IMR-90 (cell line): ENCODE measurements at regions not wholly inside any gene's neighbourhood (a gene's known extent, or its start where the extent isn't known, plus 50 kb on each side); places are given as distances from the start of the nearest gene placed in this dataset.

Experiments used
- ATAC-seq: fragments of 200-7000 bp; cut with Tn5 transposase; 2 replicates; pipeline ENCODE4 v1.9.1; 2020; ENCODE audit warnings: low read depth, mild to moderate bottlenecking, moderate library complexity
- BruUV-seq: library from RNA; stranded (reverse); fragments of 400-500 nt; replicated peaks from 2 replicates; lab custom pipeline; 2021; lab: Mats Ljungman, UMichigan
- CTCF ChIA-PET: fragments of 300-600 bp; formaldehyde crosslinking; extraction: SDS; loops from one replicate; lab custom pipeline; 2021; ENCODE audit warnings: antibody characterized with exemption; lab: Yijun Ruan, JAX
- POLR2A ChIA-PET: fragments of 300-600 bp; sonication (Branson Sonifier 250); formaldehyde crosslinking; loops from one replicate; lab custom pipeline; 2022; ENCODE audit warnings: antibody characterized with exemption; ENCODE audit not compliant: unreplicated experiment; lab: Charles Lee
- DNase-seq: peaks from one replicate; pipeline ENCODE4 v3.0.0; 2013
- H2AFZ ChIP-seq: replicated peaks from 2 replicates; pipeline ENCODE3; 2013; ENCODE audit warnings: low read length, mild to moderate bottlenecking; ENCODE audit not compliant: poor library complexity
- H2AK5ac ChIP-seq: 2 replicates; pipeline ENCODE4 v1.6.1; 2013; ENCODE audit warnings: low read depth, low read length, inconsistent platforms
- H2AK9ac ChIP-seq: replicated peaks from 2 replicates; pipeline ENCODE3; 2013; ENCODE audit warnings: mild to moderate bottlenecking, low read depth, low read length, moderate library complexity; ENCODE audit not compliant: poor library complexity
- H2BK120ac ChIP-seq: 2 replicates; pipeline ENCODE4 v1.6.1; 2013; ENCODE audit warnings: low read depth, low read length, inconsistent platforms
- H2BK15ac ChIP-seq: 3 replicates; pipeline ENCODE4 v1.6.1; 2013; ENCODE audit warnings: low read depth, low read length, inconsistent platforms
- H2BK20ac ChIP-seq: 2 replicates; pipeline ENCODE4 v1.6.1; 2013; ENCODE audit warnings: low read depth, mild to moderate bottlenecking, inconsistent platforms, low read length, moderate library complexity
- H2BK5ac ChIP-seq: 2 replicates; pipeline ENCODE4 v1.6.1; 2013; ENCODE audit warnings: mild to moderate bottlenecking, low read depth, low read length, inconsistent platforms; ENCODE audit not compliant: poor library complexity, severe bottlenecking
- H3K14ac ChIP-seq: replicated peaks from 2 replicates; pipeline ENCODE4 v1.6.1; 2013; ENCODE audit warnings: low read depth, low read length, inconsistent platforms
- H3K18ac ChIP-seq: 2 replicates; pipeline ENCODE4 v1.6.1; 2013; ENCODE audit warnings: low read depth, low read length, control low read depth
- H3K23ac ChIP-seq: 2 replicates; pipeline ENCODE4 v1.6.1; 2013; ENCODE audit warnings: low read depth, low read length, inconsistent platforms
- H3K27ac ChIP-seq: 2 replicates; pipeline ENCODE4 v1.5.1; 2013; ENCODE audit warnings: mild to moderate bottlenecking, control low read depth, low read length; ENCODE audit not compliant: insufficient read depth
- H3K27me3 ChIP-seq: 2 replicates; pipeline ENCODE4 v1.6.1; 2013; ENCODE audit warnings: low read length; ENCODE audit not compliant: control insufficient read depth, insufficient read depth
- H3K36me3 ChIP-seq: 2 replicates; pipeline ENCODE4 v1.6.1; 2013; ENCODE audit warnings: low read length, mixed read lengths; ENCODE audit not compliant: control insufficient read depth, insufficient read depth
- H3K4ac ChIP-seq: 2 replicates; pipeline ENCODE4 v1.6.1; 2013; ENCODE audit warnings: low read depth, low read length, inconsistent platforms
- H3K4me1 ChIP-seq: 2 replicates; pipeline ENCODE4 v1.6.1; 2013; ENCODE audit warnings: low read length, mixed read lengths; ENCODE audit not compliant: control insufficient read depth, insufficient read depth
- H3K4me2 ChIP-seq: 2 replicates; pipeline ENCODE4 v1.6.1; 2013; ENCODE audit warnings: low read depth, mild to moderate bottlenecking, control low read depth, low read length, moderate library complexity
- H3K4me3 ChIP-seq: 2 replicates; pipeline ENCODE4 v1.5.1; 2013; ENCODE audit warnings: low read depth, mild to moderate bottlenecking, control low read depth, low read length, moderate library complexity; ENCODE audit not compliant: insufficient read depth
- H3K56ac ChIP-seq: 2 replicates; pipeline ENCODE4 v1.6.1; 2013; ENCODE audit warnings: low read length, inconsistent platforms; ENCODE audit not compliant: insufficient read depth; ENCODE audit errors: extremely low read depth
- H3K79me1 ChIP-seq, 2 experiments: 2 replicates each; pipeline ENCODE4 v1.6.1; 2013; ENCODE audit warnings: low read length in 2 of 2, inconsistent platforms in 1 of 2, low read depth in 1 of 2
- H3K9ac ChIP-seq: 2 replicates; pipeline ENCODE4 v1.6.1; 2013; ENCODE audit warnings: low read depth, low read length, control low read depth
- H3K9me1 ChIP-seq: 2 replicates; pipeline ENCODE4 v1.6.1; 2013; ENCODE audit warnings: low read length, inconsistent platforms; ENCODE audit not compliant: insufficient read depth
- H3K9me3 ChIP-seq: 2 replicates; pipeline ENCODE4 v1.6.1; 2013; ENCODE audit warnings: low read length; ENCODE audit not compliant: control insufficient read depth, insufficient read depth
- H4K20me1 ChIP-seq: 2 replicates; pipeline ENCODE4 v1.6.1; 2013; ENCODE audit warnings: low read length, inconsistent platforms; ENCODE audit not compliant: insufficient read depth
- H4K5ac ChIP-seq: 2 replicates; pipeline ENCODE4 v1.6.1; 2013; ENCODE audit warnings: mild to moderate bottlenecking, low read depth, low read length, control low read depth
- H4K8ac ChIP-seq, 2 experiments: 2 replicates each; pipeline ENCODE4 v1.6.1; 2013; ENCODE audit warnings: low read depth in 2 of 2, low read length in 2 of 2, control low read depth in 1 of 2, inconsistent platforms in 1 of 2
- H4K91ac ChIP-seq: 2 replicates; pipeline ENCODE4 v1.6.1; 2013; ENCODE audit warnings: low read depth, low read length, inconsistent platforms; ENCODE audit not compliant: insufficient read depth
- BHLHE40 ChIP-seq: fragments of 150-350 bp; IDR thresholded peaks from 2 replicates; pipeline ENCODE4 v1.6.1; 2016; ENCODE audit warnings: mild to moderate bottlenecking, low read depth, low read length
- CEBPB ChIP-seq: IDR thresholded peaks from 2 replicates; pipeline ENCODE4 v1.6.1; 2012; ENCODE audit warnings: low read depth, low read length, improper control_type of control experiment
- CHD1 ChIP-seq: IDR thresholded peaks from 2 replicates; pipeline ENCODE4 v1.6.1; 2012; ENCODE audit warnings: low read depth, low read length, improper control_type of control experiment
- CTCF ChIP-seq: conservative IDR thresholded peaks from 2 replicates; pipeline ENCODE4 v1.5.1; 2012; ENCODE audit warnings: mild to moderate bottlenecking, low read depth, low read length, improper control_type of control experiment
- FOS ChIP-seq: fragments of 150-350 bp; IDR thresholded peaks from 2 replicates; pipeline ENCODE4 v1.6.1; 2016; ENCODE audit warnings: low read depth, low read length
- MAFK ChIP-seq: IDR thresholded peaks from 2 replicates; pipeline ENCODE4 v1.6.1; 2012; ENCODE audit warnings: low read depth, low read length, improper control_type of control experiment
- MAZ ChIP-seq: IDR thresholded peaks from 2 replicates; pipeline ENCODE4 v1.6.1; 2012; ENCODE audit warnings: low read depth, mild to moderate bottlenecking, low read length, improper control_type of control experiment, moderate library complexity, borderline replicate concordance
- MXI1 ChIP-seq: IDR thresholded peaks from 2 replicates; pipeline ENCODE4 v1.6.1; 2012; ENCODE audit warnings: low read depth, mild to moderate bottlenecking, low read length, moderate library complexity, borderline replicate concordance
- NFE2L2 ChIP-seq: fragments of 150-350 bp; IDR thresholded peaks from 2 replicates; pipeline ENCODE4 v1.6.1; 2016; ENCODE audit warnings: low read depth, mild to moderate bottlenecking, low read length
- POLR2A ChIP-seq: IDR thresholded peaks from 2 replicates; pipeline ENCODE4 v1.6.1; 2012; ENCODE audit warnings: mild to moderate bottlenecking, low read depth, low read length
- RCOR1 ChIP-seq: IDR thresholded peaks from 2 replicates; pipeline ENCODE4 v1.6.1; 2012; ENCODE audit warnings: mild to moderate bottlenecking, low read length, improper control_type of control experiment; ENCODE audit not compliant: insufficient replicate concordance
- whole genome bisulfite sequencing, 2 experiments: methylation state at CpG; one replicate each; pipeline versions ENCODE4 v1.1.5 to v1.1.7; 2013; ENCODE audit warnings: missing lambda C conversion rate in 2 of 2; ENCODE audit not compliant: insufficient read length in 1 of 2; ENCODE audit errors: extremely low coverage in 2 of 2; 5-methylcytosine and 5-hydroxymethylcytosine counted together
- dilution Hi-C: fragments of 300-500 bp; cut with HindIII; formaldehyde crosslinking; loops from one replicate; pipeline ENCODE4 v1.14.3; 2018; ENCODE audit warnings: low sequenced_read_pairs; ENCODE audit not compliant: unreplicated experiment
- in situ Hi-C: fragments of 300-500 bp; cut with MboI; formaldehyde crosslinking; loops from 3 replicates; pipeline ENCODE4 v1.14.3; 2019; ENCODE audit warnings: low sequenced_read_pairs, inconsistent platforms, mixed read lengths
- intact Hi-C: fragments of 100-400 bp; cut with micrococcal nuclease; formaldehyde crosslinking; loops from 2 replicates; pipeline ENCODE4 v1.10.0; 2022

GRCh38 chr6:55636406-55637102 is 57.6 kb upstream of the HMGCLL1 start:
- Histone ChIP-seq H3K4ac (no peak overlapping the region), H3K14ac (no peak overlapping the region), H2BK15ac (no peak overlapping the region), H2AK9ac (no peak overlapping the region), H3K27ac (peak overlapping the region; percentile 25; the same call in 1 of the 2 replicates), H3K9me3 (no peaks in the 10 kb centered on the region), H3K36me3 (no peaks in the 10 kb centered on the region), H3K18ac (peak overlapping the region; percentile 72), H2BK20ac (no peak overlapping the region), H3K56ac (no peak overlapping the region), H3K79me1 (no peaks in the 10 kb centered on the region), H3K4me1 (peaks cover 3% of the 10 kb centered on the region; the same call in 1 of the 2 replicates), H3K4me3 (no peak overlapping the region), H2BK120ac (no peak overlapping the region; the same call in 1 of the 2 replicates), H3K9me1 (no peaks in the 10 kb centered on the region), H3K4me2 (peak overlapping the region; percentile 49; the same call in 1 of the 2 replicates), H4K20me1 (no peaks in the 10 kb centered on the region), H2AFZ (no peak overlapping the region), H4K91ac (no peak overlapping the region), H3K9ac (no peak overlapping the region), H4K8ac (no peak overlapping the region), H2BK5ac (peak overlapping the region; percentile 51), H3K27me3 (no peaks in the 10 kb centered on the region), H3K23ac (no peak overlapping the region), H2AK5ac (no peak overlapping the region), H4K5ac (peak overlapping the region; percentile 73)
- in situ Hi-C loops (no loop called here), dilution Hi-C loops (no loop called here), intact Hi-C loops (loop anchor here (10.0 kb wide), 1 partner anchor 362 kb away; no protein-coding TSS in a partner anchor)
- POLR2A ChIA-PET, result interaction anchor here (0.5 to 0.6 kb wide), 2 partner anchors 108 to 303 kb away, joined by 3 to 5 read pairs; no protein-coding TSS in a partner anchor
- no TSS peak for BruUV-seq
- DNase-seq, result peak; percentile 76
- CTCF ChIA-PET, result interaction anchor here (0.6 to 1.9 kb wide), 2 partner anchors 18 to 159 kb away, joined by 3 to 6 read pairs; no protein-coding TSS in a partner anchor
- TF ChIP-seq NFE2L2, result no peak
- TF ChIP-seq CEBPB, result peak; percentile 37; the same call in 1 of the 2 replicates
- TF ChIP-seq CHD1, result no peak
- no peak for TF ChIP-seq BHLHE40
- no peak for TF ChIP-seq CTCF
- TF ChIP-seq MXI1, result no peak
- peak; percentile 45; the same call in 1 of the 2 replicates for TF ChIP-seq FOS
- no peak for TF ChIP-seq RCOR1
- TF ChIP-seq MAFK, result no peak
- no peak for TF ChIP-seq POLR2A
- TF ChIP-seq MAZ, result no peak
- WGBS, 2 experiments, result no CpG with 5 or more reads among the region's 2 CpGs
- ATAC-seq, result peak; percentile 91
